Adipocyte (in vitro differentiated cells): ENCODE measurements at regions not wholly inside any gene's neighbourhood (a gene's known extent, or its start where the extent isn't known, plus 50 kb on each side); places are given as distances from the start of the nearest gene placed in this dataset.

Experiments
- DNase-seq: peaks from one replicate; pipeline ENCODE4 v3.0.0-alpha.2; 2015; ENCODE audit warnings: low read depth
- H3K27me3 ChIP-seq: replicated peaks from 2 replicates; pipeline ENCODE4 v1.7.0; 2013; ENCODE audit warnings: mild to moderate bottlenecking, low read length, moderate library complexity; ENCODE audit not compliant: control insufficient read depth, insufficient read depth
- H3K36me3 ChIP-seq: 2 replicates; pipeline ENCODE4 v1.7.0; 2013; ENCODE audit warnings: low read length, mild to moderate bottlenecking, moderate library complexity; ENCODE audit not compliant: control insufficient read depth, insufficient read depth, severe bottlenecking
- H3K4me1 ChIP-seq: 2 replicates; pipeline ENCODE4 v1.7.0; 2013; ENCODE audit warnings: mild to moderate bottlenecking, low read length, moderate library complexity; ENCODE audit not compliant: control insufficient read depth, insufficient read depth
- H3K4me3 ChIP-seq: 2 replicates; pipeline ENCODE4 v1.7.0; 2013; ENCODE audit warnings: mild to moderate bottlenecking, low read length, moderate library complexity
- H3K9ac ChIP-seq: 2 replicates; pipeline ENCODE4 v1.7.0; 2013; ENCODE audit warnings: mild to moderate bottlenecking, low read length, moderate library complexity
- H3K9me3 ChIP-seq: 2 replicates; pipeline ENCODE4 v1.7.0; 2013; ENCODE audit warnings: mild to moderate bottlenecking, low read length, moderate library complexity; ENCODE audit not compliant: control insufficient read depth

GRCh38 chr11:90355200-90355599, 132.4 kb upstream of the CHORDC1 start:
- DNase-seq, result no peak
- Histone ChIP-seq H3K4me3 (no peak overlapping the region), H3K36me3 (no peaks in the 10 kb centered on the region), H3K9me3 (peaks cover 4% of the 10 kb centered on the region), H3K27me3 (no peaks in the 10 kb centered on the region), H3K9ac (no peak overlapping the region), H3K4me1 (no peaks in the 10 kb centered on the region)

GRCh38 chr11:90349731-90350130, 126.9 kb upstream of the CHORDC1 start:
- Histone ChIP-seq H3K4me1 (no peaks in the 10 kb centered on the region), H3K27me3 (no peaks in the 10 kb centered on the region), H3K9ac (no peak overlapping the region), H3K36me3 (no peaks in the 10 kb centered on the region), H3K4me3 (no peak overlapping the region), H3K9me3 (no peaks in the 10 kb centered on the region)
- no peak for DNase-seq

- H3K9me3 ChIP-seq, result no peaks in the 10 kb centered on the region
- no peaks in the 10 kb centered on the region for H3K36me3 ChIP-seq
- H3K4me3 ChIP-seq, result no peak overlapping the region
- H3K9ac ChIP-seq, result no peak overlapping the region
- DNase-seq, result no peak
- no peaks in the 10 kb centered on the region for H3K27me3 ChIP-seq
- no peaks in the 10 kb centered on the region for H3K4me1 ChIP-seq
Measured at GRCh38 chr11:90344546-90344945, 121.7 kb upstream of the CHORDC1 start.

- Histone ChIP-seq H3K4me3 (no peak overlapping the region), H3K4me1 (no peaks in the 10 kb centered on the region), H3K9me3 (no peaks in the 10 kb centered on the region)
Measured at GRCh38 chr11:90343673-90344072, 120.8 kb upstream of the CHORDC1 start.

GRCh38 chr11:90341986-90342385, 119.1 kb upstream of the CHORDC1 start:
- no peak overlapping the region for H3K9ac ChIP-seq
- no peaks in the 10 kb centered on the region for H3K9me3 ChIP-seq
- H3K4me3 ChIP-seq, result no peak overlapping the region
- H3K36me3 ChIP-seq, result no peaks in the 10 kb centered on the region
- no peak for DNase-seq
- H3K27me3 ChIP-seq, result no peaks in the 10 kb centered on the region
- H3K4me1 ChIP-seq, result no peaks in the 10 kb centered on the region

More at GRCh38 chr11:90343673-90344072, 120.8 kb upstream of the CHORDC1 start:
- H3K27me3 ChIP-seq, result no peaks in the 10 kb centered on the region
- H3K36me3 ChIP-seq, result no peaks in the 10 kb centered on the region
- no peak for DNase-seq
- H3K9ac ChIP-seq, result no peak overlapping the region

- Histone ChIP-seq H3K4me1 (no peaks in the 10 kb centered on the region), H3K4me3 (no peak overlapping the region), H3K27me3 (peaks cover 3% of the 10 kb centered on the region), H3K9ac (no peak overlapping the region), H3K9me3 (no peaks in the 10 kb centered on the region), H3K36me3 (no peaks in the 10 kb centered on the region)
- no peak for DNase-seq
Measured at GRCh38 chr11:90332415-90332814, 109.6 kb upstream of the CHORDC1 start.

GRCh38 chr11:90330632-90331031, 107.8 kb upstream of the CHORDC1 start:
- Histone ChIP-seq H3K4me3 (no peak overlapping the region), H3K4me1 (no peaks in the 10 kb centered on the region), H3K27me3 (peaks cover 1% of the 10 kb centered on the region), H3K9ac (no peak overlapping the region), H3K9me3 (no peaks in the 10 kb centered on the region), H3K36me3 (no peaks in the 10 kb centered on the region)
- DNase-seq, result no peak

GRCh38 chr11:90329043-90329442, 106.2 kb upstream of the CHORDC1 start:
- no peaks in the 10 kb centered on the region for H3K36me3 ChIP-seq

GRCh38 chr11:90326647-90327046, 103.8 kb upstream of the CHORDC1 start:
- DNase-seq, result no peak
- Histone ChIP-seq H3K9me3 (no peaks in the 10 kb centered on the region), H3K9ac (no peak overlapping the region), H3K4me3 (no peak overlapping the region), H3K4me1 (no peaks in the 10 kb centered on the region), H3K36me3 (no peaks in the 10 kb centered on the region), H3K27me3 (no peaks in the 10 kb centered on the region)

More at GRCh38 chr11:90329043-90329442, 106.2 kb upstream of the CHORDC1 start:
- H3K9ac ChIP-seq, result no peak overlapping the region
- H3K27me3 ChIP-seq, result no peaks in the 10 kb centered on the region
- H3K4me1 ChIP-seq, result no peaks in the 10 kb centered on the region
- no peak for DNase-seq
- H3K4me3 ChIP-seq, result no peak overlapping the region
- H3K9me3 ChIP-seq, result no peaks in the 10 kb centered on the region

- Histone ChIP-seq H3K9ac (no peak overlapping the region), H3K4me3 (no peak overlapping the region), H3K27me3 (no peaks in the 10 kb centered on the region), H3K36me3 (no peaks in the 10 kb centered on the region), H3K4me1 (no peaks in the 10 kb centered on the region), H3K9me3 (no peaks in the 10 kb centered on the region)
- no peak for DNase-seq
Measured at GRCh38 chr11:90323289-90323688, 100.4 kb upstream of the CHORDC1 start.

- H3K9me3 ChIP-seq, result no peaks in the 10 kb centered on the region
- H3K36me3 ChIP-seq, result no peaks in the 10 kb centered on the region
- no peaks in the 10 kb centered on the region for H3K27me3 ChIP-seq
- no peaks in the 10 kb centered on the region for H3K4me1 ChIP-seq
- H3K9ac ChIP-seq, result no peak overlapping the region
- DNase-seq, result no peak
- H3K4me3 ChIP-seq, result no peak overlapping the region
Measured at GRCh38 chr11:90321018-90321417, 98.2 kb upstream of the CHORDC1 start.

GRCh38 chr11:90318651-90319050, 95.8 kb upstream of the CHORDC1 start:
- H3K9me3 ChIP-seq, result no peaks in the 10 kb centered on the region
- H3K4me1 ChIP-seq, result no peaks in the 10 kb centered on the region
- no peak overlapping the region for H3K4me3 ChIP-seq
- no peak overlapping the region for H3K9ac ChIP-seq
- no peaks in the 10 kb centered on the region for H3K27me3 ChIP-seq
- DNase-seq, result no peak
- no peaks in the 10 kb centered on the region for H3K36me3 ChIP-seq
